Duodenal mucosa (tissue), 2 donors: ENCODE measurements at regions not wholly inside any gene's neighbourhood (a gene's known extent, or its start where the extent isn't known, plus 50 kb on each side); places are given as distances from the start of the nearest gene placed in this dataset.

ENCODE experiments used
- H3K27ac ChIP-seq: one replicate; pipeline ENCODE4 v1.7.0; 2013; ENCODE audit warnings: low read depth, low read length
- H3K27me3 ChIP-seq, 2 donors: one replicate each; pipeline ENCODE4 v1.7.0; 2013; ENCODE audit warnings: low read length in 2 of 2, control low read depth in 1 of 2; ENCODE audit not compliant: insufficient read depth in 2 of 2, control insufficient read depth in 1 of 2
- H3K36me3 ChIP-seq, 2 donors: one replicate each; pipeline ENCODE4 v1.7.0; 2013; ENCODE audit warnings: low read length in 2 of 2, control low read depth in 1 of 2; ENCODE audit not compliant: insufficient read depth in 2 of 2, control insufficient read depth in 1 of 2
- H3K4me1 ChIP-seq, 2 donors: one replicate each; pipeline ENCODE4 v1.7.0; 2013; ENCODE audit warnings: low read length in 2 of 2, control low read depth in 1 of 2; ENCODE audit not compliant: insufficient read depth in 2 of 2, control insufficient read depth in 1 of 2
- H3K4me3 ChIP-seq, 2 donors: one replicate each; pipeline ENCODE4 v1.7.0; 2013; ENCODE audit warnings: low read length in 2 of 2, low read depth in 1 of 2
- H3K9ac ChIP-seq, 2 donors: one replicate each; pipeline ENCODE4 v1.7.0; 2013; ENCODE audit warnings: low read length in 2 of 2, low read depth in 1 of 2
- H3K9me3 ChIP-seq, 2 donors: one replicate each; pipeline ENCODE4 v1.7.0; 2013; ENCODE audit warnings: low read length in 2 of 2, control low read depth in 1 of 2; ENCODE audit not compliant: control insufficient read depth in 1 of 2

DNA sequence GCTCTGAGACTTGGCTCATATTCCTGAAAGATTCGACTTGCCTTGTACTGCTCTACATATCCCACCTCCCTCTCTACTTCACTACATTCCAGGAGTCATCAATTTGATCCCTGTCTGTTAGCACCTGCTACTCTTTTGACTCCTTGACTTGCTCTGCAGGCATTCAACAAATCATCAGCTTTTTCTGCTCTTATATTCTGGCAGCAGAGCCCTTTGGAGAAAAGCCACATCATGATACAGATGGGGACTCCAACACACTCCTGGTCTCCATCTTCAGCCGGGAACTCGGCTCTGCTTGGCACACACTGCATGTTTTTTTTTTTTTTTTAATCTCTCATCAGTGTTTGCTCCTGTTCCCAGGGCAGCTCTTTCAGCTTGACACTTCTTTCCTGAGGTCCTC is 293.2 kb upstream of the LCORL start:
- Histone ChIP-seq H3K9ac (no peak overlapping the region), H3K4me3 (no peak overlapping the region), H3K27me3 (no peaks in the 10 kb centered on the region), H3K9me3 (no peaks in the 10 kb centered on the region), H3K27ac (no peak overlapping the region), H3K36me3 (no peaks in the 10 kb centered on the region), H3K4me1 (no peaks in the 10 kb centered on the region)

DNA sequence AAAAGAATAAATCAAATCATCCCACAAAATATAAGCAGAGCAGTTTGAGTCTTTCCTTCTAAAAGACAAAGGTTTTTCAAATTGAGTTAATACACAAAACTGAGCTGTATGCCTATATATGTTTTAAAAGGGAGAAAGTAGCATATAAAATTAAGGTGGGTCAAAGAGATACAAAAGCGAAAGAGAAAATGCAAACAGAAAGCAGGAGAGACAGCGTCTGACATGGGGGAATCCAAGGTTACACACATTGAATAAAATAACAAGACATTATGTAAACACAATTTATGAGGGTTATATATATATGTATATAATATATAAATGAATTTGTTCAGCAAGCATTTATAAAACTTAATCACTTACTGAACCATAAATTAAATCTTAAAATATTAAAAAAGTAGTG is 276.1 kb upstream of the LCORL start:
- Histone ChIP-seq H3K36me3 (no peaks in the 10 kb centered on the region), H3K4me1 (no peaks in the 10 kb centered on the region), H3K27ac (no peak overlapping the region), H3K27me3 (no peaks in the 10 kb centered on the region), H3K4me3 (no peak overlapping the region), H3K9me3 (no peaks in the 10 kb centered on the region), H3K9ac (no peak overlapping the region)

DNA sequence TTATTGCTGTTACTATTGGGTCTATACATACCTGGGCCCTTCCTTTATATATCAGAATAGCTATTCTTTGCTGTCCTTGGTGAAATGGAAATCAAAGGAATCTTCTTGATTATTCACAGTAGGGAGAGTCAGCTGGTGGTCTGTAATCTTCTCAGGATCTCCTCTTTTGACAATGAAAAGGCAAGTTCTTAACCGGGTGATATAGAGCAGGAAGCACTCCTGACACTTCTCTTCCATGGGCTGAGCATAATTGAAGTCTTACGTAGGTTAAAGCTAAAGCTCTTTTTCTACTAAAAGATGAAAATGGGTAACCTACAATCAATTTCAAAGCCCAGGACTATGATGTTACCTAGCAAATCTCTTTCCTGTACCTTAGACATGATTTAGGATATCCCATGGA is 274.9 kb upstream of the LCORL start:
- Histone ChIP-seq H3K36me3 (no peaks in the 10 kb centered on the region), H3K27me3 (no peaks in the 10 kb centered on the region), H3K9ac (no peak overlapping the region), H3K4me3 (no peak overlapping the region), H3K9me3 (no peaks in the 10 kb centered on the region), H3K27ac (no peak overlapping the region), H3K4me1 (no peaks in the 10 kb centered on the region)

DNA sequence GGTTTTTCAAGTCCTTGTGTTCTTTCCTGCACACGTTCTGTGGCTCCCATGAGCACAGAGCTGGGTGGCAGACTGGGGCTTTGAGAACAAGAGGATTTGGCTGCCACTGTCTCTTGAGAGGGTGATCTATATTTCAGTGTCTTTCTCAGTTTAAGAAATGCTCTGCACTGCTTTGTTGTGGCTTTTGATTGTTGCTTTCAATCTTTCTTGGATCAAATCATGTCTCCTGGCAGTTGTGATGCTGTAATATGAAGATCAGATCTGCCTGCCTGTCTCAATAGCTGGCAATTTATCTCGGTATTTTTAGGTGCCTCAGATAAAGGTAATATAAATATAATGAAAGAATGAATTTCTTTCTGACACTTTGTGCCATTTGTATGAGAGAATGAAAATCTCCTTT is 273.3 kb upstream of the LCORL start:
- Histone ChIP-seq H3K9ac (no peak overlapping the region), H3K36me3 (no peaks in the 10 kb centered on the region), H3K9me3 (no peaks in the 10 kb centered on the region), H3K4me3 (no peak overlapping the region), H3K27ac (no peak overlapping the region), H3K4me1 (no peaks in the 10 kb centered on the region), H3K27me3 (no peaks in the 10 kb centered on the region)

DNA sequence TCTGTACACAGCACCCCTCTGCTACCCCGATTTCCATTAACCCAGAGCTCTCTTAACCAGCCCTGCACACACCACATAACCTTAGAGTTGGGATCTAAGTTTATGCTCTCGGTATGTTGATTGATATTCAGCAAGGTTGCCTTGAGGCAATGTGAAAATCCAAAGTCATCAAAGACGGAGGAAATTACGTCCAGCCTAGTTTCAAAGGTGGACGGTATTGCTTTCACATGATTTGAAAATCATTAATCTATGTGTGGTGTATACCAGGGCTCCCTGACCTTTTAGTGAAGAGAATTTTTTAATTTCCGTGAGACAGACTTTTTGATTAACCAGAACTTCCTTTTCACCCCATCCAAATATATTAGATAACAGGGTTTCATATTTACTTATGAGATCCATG is 272.5 kb upstream of the LCORL start:
- H3K36me3 ChIP-seq = no peaks in the 10 kb centered on the region
- no peak overlapping the region for H3K9ac ChIP-seq
- H3K27me3 ChIP-seq = no peaks in the 10 kb centered on the region
- no peak overlapping the region for H3K27ac ChIP-seq
- H3K9me3 ChIP-seq = no peaks in the 10 kb centered on the region
- no peaks in the 10 kb centered on the region for H3K4me1 ChIP-seq
- H3K4me3 ChIP-seq = no peak overlapping the region

DNA sequence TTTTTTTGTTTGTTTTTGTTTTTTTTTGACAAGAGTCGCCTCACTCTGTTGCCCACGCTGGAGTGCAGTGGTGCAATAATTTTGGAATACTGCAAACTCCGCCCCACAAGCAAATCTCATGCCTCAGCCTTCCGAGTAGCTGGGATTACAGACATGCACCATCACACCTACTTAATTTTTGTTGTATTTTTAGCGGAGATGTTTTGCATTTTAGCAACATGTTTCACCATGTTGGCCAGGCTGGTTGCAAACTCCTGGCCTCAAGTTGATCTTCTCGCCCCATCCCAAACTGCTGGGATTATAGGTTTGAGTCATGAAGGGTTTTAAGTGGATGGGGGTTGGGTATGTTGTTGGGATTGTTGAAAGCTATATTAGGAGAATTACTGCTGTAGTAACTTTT is 270.9 kb upstream of the LCORL start:
- H3K27ac ChIP-seq = no peak overlapping the region
- H3K9ac ChIP-seq = no peak overlapping the region
- no peaks in the 10 kb centered on the region for H3K36me3 ChIP-seq
- H3K4me3 ChIP-seq = no peak overlapping the region
- no peaks in the 10 kb centered on the region for H3K4me1 ChIP-seq
- no peaks in the 10 kb centered on the region for H3K9me3 ChIP-seq
- no peaks in the 10 kb centered on the region for H3K27me3 ChIP-seq

DNA sequence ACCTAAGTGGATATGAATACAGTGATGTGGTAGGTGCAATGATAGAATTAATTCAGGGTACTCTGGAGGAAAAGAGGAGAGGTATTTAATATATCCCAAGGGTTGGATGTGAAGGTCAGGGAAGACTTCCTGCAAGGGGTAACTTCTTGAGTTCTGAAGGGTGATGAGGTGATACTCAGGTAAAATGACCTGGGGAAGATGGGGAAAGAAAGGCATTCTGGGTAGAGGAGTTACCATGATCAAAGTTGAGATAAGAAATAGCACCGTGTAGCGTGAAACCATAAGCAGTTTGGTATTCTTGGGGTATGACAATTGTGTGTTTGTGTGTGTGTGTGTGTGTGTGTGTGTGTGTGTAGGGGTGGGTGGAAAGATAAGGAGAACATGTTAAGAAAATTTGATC is 270.4 kb upstream of the LCORL start:
- Histone ChIP-seq H3K9ac (no peak overlapping the region), H3K27me3 (no peaks in the 10 kb centered on the region), H3K27ac (no peak overlapping the region), H3K9me3 (no peaks in the 10 kb centered on the region), H3K4me3 (no peak overlapping the region), H3K36me3 (no peaks in the 10 kb centered on the region), H3K4me1 (no peaks in the 10 kb centered on the region)

DNA sequence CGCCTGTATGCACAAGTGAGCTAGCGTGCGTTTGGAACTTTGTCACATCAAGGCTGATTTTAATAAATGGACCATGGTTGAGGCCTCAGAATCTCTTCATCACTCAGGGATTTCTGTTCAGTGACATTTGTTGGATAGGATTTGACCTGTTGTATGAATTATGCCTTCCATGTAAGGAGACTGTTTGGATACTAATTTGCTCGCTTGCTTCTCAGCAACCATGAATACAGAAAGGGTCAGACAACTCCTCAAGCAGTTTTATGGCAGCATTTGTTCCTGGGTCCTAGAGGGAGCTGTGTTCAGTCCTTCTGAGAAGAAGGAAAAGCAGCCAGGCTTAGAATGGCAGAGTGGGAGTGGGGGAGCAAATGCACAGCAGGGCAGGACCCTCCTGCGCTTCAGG is 269.7 kb upstream of the LCORL start:
- no peak overlapping the region for H3K9ac ChIP-seq
- no peak overlapping the region for H3K27ac ChIP-seq
- H3K4me3 ChIP-seq = no peak overlapping the region
- no peaks in the 10 kb centered on the region for H3K9me3 ChIP-seq
- H3K27me3 ChIP-seq = no peaks in the 10 kb centered on the region
- H3K36me3 ChIP-seq = no peaks in the 10 kb centered on the region
- H3K4me1 ChIP-seq = no peaks in the 10 kb centered on the region

DNA sequence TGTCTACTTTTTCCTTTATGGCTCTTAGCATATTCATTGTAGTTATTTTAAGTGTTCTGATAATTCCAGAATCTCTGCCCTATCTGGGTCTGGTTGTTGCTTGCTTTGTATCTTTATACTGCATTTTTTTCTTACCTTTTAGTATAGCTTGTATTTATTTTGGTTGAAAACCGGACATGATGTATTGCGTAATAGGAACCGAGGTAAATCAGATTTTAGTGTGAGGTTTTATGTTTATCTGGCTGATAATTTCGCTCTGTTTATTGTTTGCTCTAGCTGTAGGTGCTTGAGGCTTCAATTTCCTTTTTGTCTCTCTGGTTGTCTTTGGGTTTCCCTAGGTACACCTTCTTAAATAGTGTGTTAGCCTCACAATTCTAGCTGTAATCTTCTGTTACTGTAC is 263.8 kb upstream of the LCORL start:
- H3K9me3 ChIP-seq = no peaks in the 10 kb centered on the region
- no peak overlapping the region for H3K27ac ChIP-seq
- no peak overlapping the region for H3K4me3 ChIP-seq
- H3K4me1 ChIP-seq = no peaks in the 10 kb centered on the region
- no peaks in the 10 kb centered on the region for H3K36me3 ChIP-seq
- H3K27me3 ChIP-seq = no peaks in the 10 kb centered on the region
- H3K9ac ChIP-seq = no peak overlapping the region

DNA sequence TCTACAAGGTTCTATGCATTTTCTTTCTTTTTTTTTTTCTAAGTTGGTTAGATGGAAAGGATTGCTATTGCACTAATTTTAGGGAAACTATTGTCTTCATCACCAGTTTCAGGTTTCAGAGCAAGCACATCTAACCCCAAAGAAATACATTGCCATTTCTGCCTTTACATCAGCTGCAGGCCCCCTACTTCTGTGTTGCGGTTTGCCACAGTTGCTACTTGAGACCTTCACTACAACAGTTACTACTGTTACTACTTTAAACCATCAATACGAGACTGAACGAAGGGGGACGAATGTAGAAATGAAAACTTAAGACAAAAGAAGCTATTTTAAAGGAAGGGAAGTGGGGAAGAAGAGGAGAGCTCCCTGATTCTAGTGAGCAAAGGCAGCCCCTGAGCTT is 256.7 kb upstream of the LCORL start:
- no peak overlapping the region for H3K27ac ChIP-seq
- no peaks in the 10 kb centered on the region for H3K36me3 ChIP-seq
- H3K4me3 ChIP-seq = no peak overlapping the region
- peaks cover 2% of the 10 kb centered on the region in 2 donors for H3K9me3 ChIP-seq
- H3K9ac ChIP-seq = no peak overlapping the region
- no peaks in the 10 kb centered on the region for H3K4me1 ChIP-seq
- no peaks in the 10 kb centered on the region for H3K27me3 ChIP-seq

DNA sequence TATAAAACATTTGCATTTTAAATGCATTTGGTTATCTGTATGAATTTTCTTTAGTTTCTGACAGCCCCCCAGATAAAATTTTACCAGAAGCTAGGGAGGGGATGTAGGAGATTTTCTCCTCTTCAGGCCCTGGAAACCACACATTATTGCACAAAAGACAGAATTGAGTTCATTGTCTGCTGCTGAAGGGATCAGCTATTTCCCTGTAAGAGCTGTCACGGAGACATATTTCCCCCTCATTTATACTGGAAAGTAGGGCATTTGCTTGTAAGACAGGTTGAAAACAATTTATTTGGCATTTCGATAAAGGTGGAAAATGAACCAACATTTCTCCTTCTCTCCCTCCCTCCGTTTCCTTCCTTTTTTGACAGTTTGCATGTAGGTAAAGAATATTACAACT is 241.3 kb upstream of the LCORL start:
- Histone ChIP-seq H3K27ac (no peak overlapping the region), H3K36me3 (no peaks in the 10 kb centered on the region), H3K4me1 (no peaks in the 10 kb centered on the region), H3K27me3 (no peaks in the 10 kb centered on the region), H3K4me3 (no peak overlapping the region), H3K9ac (no peak overlapping the region), H3K9me3 (no peaks in the 10 kb centered on the region)
